ENCODE measurements at regions not wholly inside any gene's neighbourhood (a gene's known extent, or its start where the extent isn't known, plus 50 kb on each side); places are given as distances from the start of the nearest gene placed in this dataset.

DNA sequence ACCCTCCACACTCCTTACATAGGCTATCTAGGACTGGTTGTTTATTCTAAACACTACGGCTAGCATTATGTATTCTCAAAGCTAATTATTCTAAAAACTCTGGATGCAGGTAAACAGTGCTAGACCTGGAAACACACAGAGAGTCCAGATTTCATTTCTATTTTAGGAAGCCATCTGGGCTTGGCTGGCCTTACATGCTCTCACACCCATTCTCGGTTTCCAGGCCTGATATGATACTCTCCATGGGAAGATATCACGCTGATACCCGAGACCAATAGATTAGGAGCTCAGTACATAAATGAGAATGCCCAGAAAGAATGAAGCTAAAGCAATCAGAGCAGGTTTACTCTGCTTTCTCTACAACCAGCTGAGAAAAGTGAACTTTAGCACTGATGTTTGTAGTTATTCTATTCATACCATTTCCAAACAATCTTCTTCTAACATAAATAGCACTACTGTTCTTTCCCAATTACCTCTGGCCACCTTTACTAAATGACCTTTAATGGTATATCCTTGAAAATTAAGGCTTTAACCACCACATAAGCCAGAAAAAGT, 973.3 kb downstream of the PCDH18 start:
- Histone ChIP-seq H3K27me3 (no peaks in the 10 kb centered on the region), H3K9me3 (no peaks in the 10 kb centered on the region), H3K4me3 (no peak overlapping the region), H3K36me3 (no peaks in the 10 kb centered on the region), H3K27ac (no peak overlapping the region), H3K4me1 (no peaks in the 10 kb centered on the region)
- no peak for TF ChIP-seq CTCF (IDR thresholded peaks at IDR 0.05)
- DNase-seq, result no peak
- intact Hi-C loops (cut with DNase I; ENCODE audit: low total_unique reads), result no loop called here

DNA sequence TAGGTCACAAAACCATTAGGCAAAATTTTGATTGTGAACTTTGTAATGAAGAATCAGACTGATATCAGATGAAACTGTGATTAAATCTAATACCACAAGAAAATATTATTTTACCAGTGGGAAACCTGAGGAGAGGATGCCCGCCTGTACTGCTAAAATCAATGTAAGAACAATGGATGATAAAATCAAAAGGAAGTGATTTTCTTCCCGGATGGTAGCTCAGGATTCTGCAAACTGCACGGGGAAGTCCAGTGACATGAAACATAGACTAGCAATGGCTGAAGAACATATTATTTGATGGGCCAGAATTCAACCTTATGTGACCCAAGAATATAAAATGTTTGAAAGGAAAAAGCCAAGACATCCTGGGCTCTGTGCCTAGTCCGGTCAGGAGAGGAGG, 974.9 kb downstream of the PCDH18 start:
- H3K9me3 ChIP-seq, result no peaks in the 10 kb centered on the region
- H3K4me3 ChIP-seq, result no peak overlapping the region
- intact Hi-C loops (cut with DNase I; ENCODE audit: low total_unique reads), result no loop called here
- DNase-seq, result no peak
- H3K27me3 ChIP-seq, result no peaks in the 10 kb centered on the region
- H3K27ac ChIP-seq, result no peak overlapping the region
- H3K4me1 ChIP-seq, result no peaks in the 10 kb centered on the region
- H3K36me3 ChIP-seq, result no peaks in the 10 kb centered on the region
- TF ChIP-seq CTCF (IDR thresholded peaks at IDR 0.05), result no peak

- H3K9me3 ChIP-seq, result no peaks in the 10 kb centered on the region
- intact Hi-C loops (cut with DNase I; ENCODE audit: low total_unique reads), result no loop called here
- no peaks in the 10 kb centered on the region for H3K27me3 ChIP-seq
- H3K36me3 ChIP-seq, result no peaks in the 10 kb centered on the region
- no peak overlapping the region for H3K27ac ChIP-seq
- no peak for DNase-seq
- no peak for TF ChIP-seq CTCF (IDR thresholded peaks at IDR 0.05)
- no peak overlapping the region for H3K4me3 ChIP-seq
- H3K4me1 ChIP-seq, result no peaks in the 10 kb centered on the region
Measured at GRCh38 chr4:136554033-136554432, 978.3 kb downstream of the PCDH18 start.

GRCh38 chr4:136551753-136552152, 980.5 kb downstream of the PCDH18 start:
- intact Hi-C loops (cut with DNase I; ENCODE audit: low total_unique reads), result no loop called here
- no peak for DNase-seq
- H3K4me1 ChIP-seq, result no peaks in the 10 kb centered on the region
- no peaks in the 10 kb centered on the region for H3K27me3 ChIP-seq
- H3K36me3 ChIP-seq, result no peaks in the 10 kb centered on the region
- no peak overlapping the region for H3K27ac ChIP-seq
- no peak overlapping the region for H3K4me3 ChIP-seq
- no peaks in the 10 kb centered on the region for H3K9me3 ChIP-seq
- TF ChIP-seq CTCF (IDR thresholded peaks at IDR 0.05), result no peak

GRCh38 chr4:136540747-136541146, 991.5 kb downstream of the PCDH18 start:
- no peaks in the 10 kb centered on the region for H3K4me1 ChIP-seq

More at GRCh38 chr4:136540747-136541146, 991.5 kb downstream of the PCDH18 start:
- no peak overlapping the region for H3K4me3 ChIP-seq
- H3K36me3 ChIP-seq, result no peaks in the 10 kb centered on the region
- H3K27ac ChIP-seq, result no peak overlapping the region
- H3K9me3 ChIP-seq, result no peaks in the 10 kb centered on the region
- DNase-seq, result no peak
- TF ChIP-seq CTCF (IDR thresholded peaks at IDR 0.05), result no peak
- H3K27me3 ChIP-seq, result no peaks in the 10 kb centered on the region
- intact Hi-C loops (cut with DNase I; ENCODE audit: low total_unique reads), result no loop called here

Measured in tibial artery (tissue), 4 donors.